ENCODE measurements at regions not wholly inside any gene's neighbourhood (a gene's known extent, or its start where the extent isn't known, plus 50 kb on each side); places are given as distances from the start of the nearest gene placed in this dataset.

GRCh38 chr14:49160983-49161382 is 425.2 kb downstream of the RPS29 start:
- H3T11ph ChIP-seq (ENCODE audit: low read length) = no peak overlapping the region
- no CpG with 5 or more reads among the region's 2 CpGs for WGBS (ENCODE audit: extremely low coverage, insufficient read length, low lambda C conversion rate)

More at GRCh38 chr14:49160983-49161382, 425.2 kb downstream of the RPS29 start:
- Histone ChIP-seq H2BK120ac (ENCODE audit: low read depth, low read length, poor library complexity, severe bottlenecking) (no peak overlapping the region), H4K8ac (replicated peaks; ENCODE audit: insufficient read length, low read depth, low read length) (no peak overlapping the region), H3K9me3 (ENCODE audit: control insufficient read depth, low read depth, low read length) (no peaks in the 10 kb centered on the region), H2BK15ac (ENCODE audit: low read depth, low read length) (no peak overlapping the region), H3K14ac (ENCODE audit: insufficient read depth, low read length) (no peak overlapping the region), H3K79me1 (ENCODE audit: insufficient read depth, low read depth, low read length, poor library complexity, severe bottlenecking) (no peaks in the 10 kb centered on the region), H4K91ac (ENCODE audit: insufficient read length, low read depth, low read length) (no peak overlapping the region), H3K4me1 (ENCODE audit: insufficient read depth, low read length) (no peaks in the 10 kb centered on the region), H2BK20ac (ENCODE audit: low read depth, low read length, poor library complexity, severe bottlenecking) (no peak overlapping the region), H3K56ac (ENCODE audit: insufficient read length, low read depth, low read length) (no peak overlapping the region), H4K20me1 (ENCODE audit: control insufficient read depth, insufficient read depth, insufficient read length) (no peaks in the 10 kb centered on the region), H4K5ac (ENCODE audit: insufficient read length, low read depth, low read length) (no peak overlapping the region), H3K9ac (ENCODE audit: extremely low read depth, insufficient read length, low read length) (no peak overlapping the region), H3K23ac (ENCODE audit: insufficient read length, low read depth, low read length) (no peak overlapping the region), H3K23me2 (ENCODE audit: insufficient read length, low read depth, low read length, poor library complexity, severe bottlenecking) (no peaks in the 10 kb centered on the region), H2BK5ac (ENCODE audit: insufficient read length, low read length) (no peak overlapping the region), H2AK5ac (ENCODE audit: insufficient read length, low read length) (no peak overlapping the region), H3K27me3 (ENCODE audit: insufficient read depth, low read length) (no peaks in the 10 kb centered on the region), H3K4me2 (ENCODE audit: insufficient read depth, insufficient read length, low read length) (no peak overlapping the region), H3K18ac (ENCODE audit: insufficient read length, low read depth, low read length) (no peak overlapping the region), H3K4ac (ENCODE audit: low read depth, low read length) (no peak overlapping the region), H3K79me2 (ENCODE audit: insufficient read depth, low read length) (no peaks in the 10 kb centered on the region), H2AFZ (ENCODE audit: low read length) (no peak overlapping the region), H2BK12ac (ENCODE audit: insufficient read length, low read depth, low read length) (no peak overlapping the region), H3K27ac (ENCODE audit: insufficient read length, low read depth, low read length) (no peak overlapping the region)
- DNase-seq = no peak
- no peaks in the 10 kb centered on the region for H3K27me3 Mint-ChIP-seq (ENCODE audit: low read depth)
- no peak for TF ChIP-seq CTCF (conservative IDR thresholded peaks at IDR 0.05)
- no peaks in the 10 kb centered on the region for H3K36me3 Mint-ChIP-seq (ENCODE audit: insufficient read depth in 1 of 3, low read depth in 3 of 3)
- no peak overlapping the region for H3K4me3 Mint-ChIP-seq
- no peak overlapping the region for H3K27ac Mint-ChIP-seq
- H3K4me1 Mint-ChIP-seq = no peaks in the 10 kb centered on the region
- H3K9me3 Mint-ChIP-seq = peaks cover 0 to 4% of the 10 kb centered on the region in 2 experiments; a peak in 2 of 5 replicates

All from H9 (cell line).